Upper lobe of left lung (tissue), 4 donors: ENCODE measurements at regions not wholly inside any gene's neighbourhood (a gene's known extent, or its start where the extent isn't known, plus 50 kb on each side); places are given as distances from the start of the nearest gene placed in this dataset.

ENCODE experiments used
- EP300 ChIP-seq, 4 donors: sonication (generic); formaldehyde crosslinking; IDR thresholded peaks; one replicate each; pipeline ENCODE4 v1.5.1; 2017; ENCODE audit warnings: antibody characterized with exemption in 4 of 4, control low read depth in 2 of 4
- POLR2A ChIP-seq, 4 donors: fragments of 450-650 bp; IDR thresholded peaks; one replicate each; pipeline ENCODE4 v1.5.1; 2016 to 2017; ENCODE audit warnings: antibody characterized with exemption in 4 of 4, mild to moderate bottlenecking in 2 of 4
- POLR2AphosphoS5 ChIP-seq, 2 donors: sonication (generic); formaldehyde crosslinking; IDR thresholded peaks; one replicate each; pipeline ENCODE4 v1.5.1; 2017; ENCODE audit warnings: antibody characterized with exemption in 2 of 2
- TF ChIP-seq, protein P1 (sequence below), 6 experiments: fragments of 450-650 bp in 4 of 6; fragments of 200-600 bp in 2 of 6; sonication (generic) in 2 of 6; IDR thresholded peaks; one replicate each; pipeline ENCODE4 v1.5.1; 2016 to 2019; ENCODE audit warnings: antibody characterized with exemption in 6 of 6

DNA sequence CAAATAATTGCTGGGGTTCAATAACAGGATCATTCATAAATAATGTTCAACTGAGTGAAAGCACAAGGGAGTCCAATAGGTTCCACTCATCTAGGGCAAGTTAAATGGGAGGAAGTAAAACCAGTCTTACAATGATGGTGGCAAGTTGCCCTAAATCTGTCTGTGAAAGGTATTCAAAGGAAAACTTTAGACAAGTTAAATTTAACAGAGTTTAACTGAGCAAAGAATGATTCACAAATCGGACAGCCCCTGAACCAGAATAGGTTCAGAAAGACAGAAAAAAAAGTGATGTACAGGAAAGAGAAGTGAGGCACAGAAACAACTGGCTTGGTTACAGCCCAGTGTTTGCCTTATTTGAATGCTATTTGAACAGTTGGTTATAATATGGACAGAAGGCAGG is 183.5 kb upstream of the ADGRL4 start:
- TF ChIP-seq, protein P1, sequence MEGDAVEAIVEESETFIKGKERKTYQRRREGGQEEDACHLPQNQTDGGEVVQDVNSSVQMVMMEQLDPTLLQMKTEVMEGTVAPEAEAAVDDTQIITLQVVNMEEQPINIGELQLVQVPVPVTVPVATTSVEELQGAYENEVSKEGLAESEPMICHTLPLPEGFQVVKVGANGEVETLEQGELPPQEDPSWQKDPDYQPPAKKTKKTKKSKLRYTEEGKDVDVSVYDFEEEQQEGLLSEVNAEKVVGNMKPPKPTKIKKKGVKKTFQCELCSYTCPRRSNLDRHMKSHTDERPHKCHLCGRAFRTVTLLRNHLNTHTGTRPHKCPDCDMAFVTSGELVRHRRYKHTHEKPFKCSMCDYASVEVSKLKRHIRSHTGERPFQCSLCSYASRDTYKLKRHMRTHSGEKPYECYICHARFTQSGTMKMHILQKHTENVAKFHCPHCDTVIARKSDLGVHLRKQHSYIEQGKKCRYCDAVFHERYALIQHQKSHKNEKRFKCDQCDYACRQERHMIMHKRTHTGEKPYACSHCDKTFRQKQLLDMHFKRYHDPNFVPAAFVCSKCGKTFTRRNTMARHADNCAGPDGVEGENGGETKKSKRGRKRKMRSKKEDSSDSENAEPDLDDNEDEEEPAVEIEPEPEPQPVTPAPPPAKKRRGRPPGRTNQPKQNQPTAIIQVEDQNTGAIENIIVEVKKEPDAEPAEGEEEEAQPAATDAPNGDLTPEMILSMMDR (IDR thresholded peaks at IDR 0.05): no peak
- TF ChIP-seq POLR2A (IDR thresholded peaks at IDR 0.05): no peak
- no peak for TF ChIP-seq EP300 (IDR thresholded peaks at IDR 0.05)
- TF ChIP-seq POLR2AphosphoS5 (IDR thresholded peaks at IDR 0.05): no peak
